ENCODE measurements at regions not wholly inside any gene's neighbourhood (a gene's known extent, or its start where the extent isn't known, plus 50 kb on each side); places are given as distances from the start of the nearest gene placed in this dataset.

DNA sequence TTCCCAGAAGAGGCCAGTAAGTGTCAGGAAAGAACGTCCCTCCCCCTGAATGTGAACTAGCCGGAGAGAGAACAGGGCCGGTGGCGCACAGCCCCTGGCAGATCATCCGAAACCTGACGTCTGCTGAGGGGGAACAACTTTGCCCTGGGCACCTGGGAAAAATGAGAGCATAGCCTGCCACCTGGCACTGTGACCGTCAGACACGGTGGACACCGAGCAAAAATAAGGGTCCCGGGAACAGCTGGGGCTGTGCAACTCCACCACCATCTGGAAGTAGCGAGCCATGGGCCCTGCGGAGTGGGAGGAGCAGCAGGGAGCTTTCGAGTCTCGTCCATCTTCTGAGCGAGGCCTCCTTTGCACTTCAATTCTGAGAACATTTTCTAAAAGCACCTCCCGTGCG lies 110.8 kb downstream of the EDN3 start:
- TF ChIP-seq YY1 (IDR thresholded peaks at IDR 0.05; ENCODE audit: insufficient read depth, insufficient read length) (no peak), SUZ12 (IDR thresholded peaks at IDR 0.05; ENCODE audit: extremely low read depth, insufficient read depth, insufficient read length) (no peak)
